ENCODE measurements at regions not wholly inside any gene's neighbourhood (a gene's known extent, or its start where the extent isn't known, plus 50 kb on each side); places are given as distances from the start of the nearest gene placed in this dataset.

GRCh38 chr2:37425408-37425807, 81.0 kb downstream of the QPCT start:
- ATAC-seq (ENCODE audit: low read depth), result no peak
- Mint-ChIP-seq H3K9me3 (peaks cover 3% of the 10 kb centered on the region), H3K36me3 (no peaks in the 10 kb centered on the region), H3K27me3 (no peaks in the 10 kb centered on the region), H3K4me1 (no peaks in the 10 kb centered on the region), H3K4me3 (no peak overlapping the region), H3K27ac (peak overlapping the region; percentile 11)
- DNase-seq (ENCODE audit: low spot score in 2 of 2), result no peak

- no peaks in the 10 kb centered on the region for H3K4me1 Mint-ChIP-seq
- H3K27ac Mint-ChIP-seq, result no peak overlapping the region
- ATAC-seq (ENCODE audit: low read depth) (no peak), DNase-seq (ENCODE audit: low spot score in 2 of 2) (no peak)
- H3K27me3 Mint-ChIP-seq, result no peaks in the 10 kb centered on the region
- no peaks in the 10 kb centered on the region for H3K36me3 Mint-ChIP-seq
- H3K9me3 Mint-ChIP-seq, result peaks cover 3% of the 10 kb centered on the region
- H3K4me3 Mint-ChIP-seq, result no peak overlapping the region
Observed at GRCh38 chr2:37427241-37427640, 82.8 kb downstream of the QPCT start.

DNA sequence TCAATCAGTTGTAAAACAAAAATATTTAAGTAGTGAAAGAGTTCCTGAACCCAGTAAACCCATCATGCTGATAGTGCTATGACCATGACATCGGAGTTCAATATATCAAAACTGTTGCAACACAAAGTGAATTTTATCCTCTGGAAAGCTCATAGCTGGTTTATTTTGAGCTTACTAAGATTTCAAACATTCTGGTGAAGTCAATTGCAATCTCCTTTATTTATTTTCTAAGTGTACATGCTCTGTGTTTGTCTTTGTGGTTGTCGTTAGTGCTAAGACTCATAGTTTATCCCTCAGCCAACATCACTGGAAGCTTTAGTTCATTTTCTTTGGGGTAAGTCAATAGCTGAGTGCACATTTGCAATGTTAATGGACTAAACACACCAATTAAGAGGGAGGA, 91.9 kb downstream of the QPCT start:
- Mint-ChIP-seq H3K9me3 (peaks cover 3% of the 10 kb centered on the region), H3K36me3 (no peaks in the 10 kb centered on the region), H3K27ac (no peak overlapping the region), H3K27me3 (peaks cover 3% of the 10 kb centered on the region), H3K4me1 (no peaks in the 10 kb centered on the region), H3K4me3 (no peak overlapping the region)
- DNase-seq (ENCODE audit: low spot score in 2 of 2) (no peak), ATAC-seq (ENCODE audit: low read depth) (no peak)

- H3K9me3 Mint-ChIP-seq, result peaks cover under 1% of the 10 kb centered on the region
- peaks cover 3% of the 10 kb centered on the region for H3K27me3 Mint-ChIP-seq
- no peaks in the 10 kb centered on the region for H3K36me3 Mint-ChIP-seq
- H3K4me1 Mint-ChIP-seq, result no peaks in the 10 kb centered on the region
- no peak for DNase-seq (ENCODE audit: low spot score in 2 of 2)
- no peak overlapping the region for H3K4me3 Mint-ChIP-seq
- H3K27ac Mint-ChIP-seq, result no peak overlapping the region
- no peak for ATAC-seq (ENCODE audit: low read depth)
Observed at GRCh38 chr2:37439131-37439642, 94.8 kb downstream of the QPCT start.

GRCh38 chr2:37441055-37441454, 96.6 kb downstream of the QPCT start:
- Mint-ChIP-seq H3K27ac (no peak overlapping the region), H3K36me3 (no peaks in the 10 kb centered on the region), H3K9me3 (no peaks in the 10 kb centered on the region), H3K27me3 (peaks cover 1% of the 10 kb centered on the region), H3K4me3 (no peak overlapping the region), H3K4me1 (no peaks in the 10 kb centered on the region)
- no peak for ATAC-seq (ENCODE audit: low read depth)
- DNase-seq (ENCODE audit: low spot score in 2 of 2), result no peak

GRCh38 chr2:37443082-37443481, 98.7 kb downstream of the QPCT start:
- Mint-ChIP-seq H3K4me3 (no peak overlapping the region), H3K4me1 (no peaks in the 10 kb centered on the region), H3K27me3 (peaks cover 3% of the 10 kb centered on the region), H3K36me3 (no peaks in the 10 kb centered on the region), H3K27ac (no peak overlapping the region), H3K9me3 (no peaks in the 10 kb centered on the region)
- DNase-seq (ENCODE audit: low spot score in 2 of 2), result no peak
- ATAC-seq (ENCODE audit: low read depth), result no peak

GRCh38 chr2:37447446-37447845, 103.0 kb downstream of the QPCT start:
- no peak for ATAC-seq (ENCODE audit: low read depth)
- no peak overlapping the region for H3K27ac Mint-ChIP-seq
- H3K36me3 Mint-ChIP-seq, result no peaks in the 10 kb centered on the region
- H3K27me3 Mint-ChIP-seq, result peaks cover 3% of the 10 kb centered on the region
- no peaks in the 10 kb centered on the region for H3K9me3 Mint-ChIP-seq
- DNase-seq (ENCODE audit: low spot score in 2 of 2), result no peak
- H3K4me3 Mint-ChIP-seq, result no peak overlapping the region
- H3K4me1 Mint-ChIP-seq, result no peaks in the 10 kb centered on the region

DNA sequence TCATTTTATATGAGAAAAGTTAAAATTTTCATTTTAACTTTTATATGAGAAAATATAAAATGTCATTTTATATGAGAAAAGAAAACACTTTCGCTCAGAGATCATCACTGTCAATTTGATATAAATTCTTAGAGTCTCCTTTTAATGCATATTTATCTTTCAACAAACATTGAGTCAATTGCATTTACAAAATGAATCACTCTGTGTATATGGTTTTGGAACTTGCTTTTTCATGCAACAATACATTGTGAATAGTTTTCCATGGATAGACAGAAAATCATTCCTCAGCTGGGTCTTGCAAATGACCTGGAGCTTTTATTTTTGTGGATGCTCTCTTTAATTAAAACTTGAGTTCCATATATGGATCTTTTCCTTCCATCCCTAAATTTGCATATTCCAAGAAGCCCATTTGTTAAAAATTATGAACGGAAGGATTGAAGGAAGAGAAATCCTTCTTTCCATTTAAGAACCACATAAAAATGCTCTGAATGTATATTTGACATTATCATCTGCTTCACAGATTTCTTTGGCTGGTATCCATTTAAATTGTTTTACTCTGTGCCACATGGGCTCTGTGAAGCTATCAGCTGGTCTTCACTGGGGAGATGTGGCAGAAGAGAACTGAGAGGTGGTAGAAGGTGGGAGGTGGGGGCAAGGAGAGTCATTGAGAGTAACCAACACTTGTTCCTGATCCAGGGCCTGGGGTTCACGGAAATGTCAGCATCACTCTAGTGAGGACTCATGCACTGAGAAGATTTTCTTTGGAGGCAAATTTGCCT, 104.1 kb downstream of the QPCT start:
- H3K27ac Mint-ChIP-seq, result no peak overlapping the region
- H3K9me3 Mint-ChIP-seq, result no peaks in the 10 kb centered on the region
- no peak for ATAC-seq (ENCODE audit: low read depth)
- peaks cover 5% of the 10 kb centered on the region for H3K27me3 Mint-ChIP-seq
- no peak for DNase-seq (ENCODE audit: low spot score in 2 of 2)
- H3K4me3 Mint-ChIP-seq, result no peak overlapping the region
- H3K36me3 Mint-ChIP-seq, result peaks cover 2% of the 10 kb centered on the region
- H3K4me1 Mint-ChIP-seq, result peaks cover 3% of the 10 kb centered on the region

GRCh38 chr2:37449761-37450296, 105.4 kb downstream of the QPCT start:
- Mint-ChIP-seq H3K4me3 (no peak overlapping the region), H3K9me3 (no peaks in the 10 kb centered on the region), H3K36me3 (peaks cover 2% of the 10 kb centered on the region), H3K27me3 (peaks cover 5% of the 10 kb centered on the region), H3K27ac (no peak overlapping the region), H3K4me1 (peaks cover 3% of the 10 kb centered on the region)
- ATAC-seq (ENCODE audit: low read depth) (no peak), DNase-seq (ENCODE audit: low spot score in 2 of 2) (no peak)

GRCh38 chr2:37453027-37453426, 108.6 kb downstream of the QPCT start:
- peaks cover 9% of the 10 kb centered on the region for H3K4me1 Mint-ChIP-seq
- ATAC-seq (ENCODE audit: low read depth) (no peak), DNase-seq (ENCODE audit: low spot score in 2 of 2) (no peak)
- no peak overlapping the region for H3K27ac Mint-ChIP-seq
- H3K36me3 Mint-ChIP-seq, result peaks cover 2% of the 10 kb centered on the region
- no peak overlapping the region for H3K4me3 Mint-ChIP-seq
- H3K9me3 Mint-ChIP-seq, result no peaks in the 10 kb centered on the region
- H3K27me3 Mint-ChIP-seq, result peaks cover 2% of the 10 kb centered on the region

GRCh38 chr2:37454851-37455762, 110.7 kb downstream of the QPCT start:
- Mint-ChIP-seq H3K27ac (no peak overlapping the region), H3K4me1 (peaks cover 9% of the 10 kb centered on the region), H3K36me3 (peaks cover 2% of the 10 kb centered on the region), H3K27me3 (peaks cover 2% of the 10 kb centered on the region), H3K4me3 (no peak overlapping the region), H3K9me3 (no peaks in the 10 kb centered on the region)
- DNase-seq (ENCODE audit: low spot score in 2 of 2) (no peak), ATAC-seq (ENCODE audit: low read depth) (no peak)

- H3K27me3 Mint-ChIP-seq, result peaks cover 2% of the 10 kb centered on the region
- no peak overlapping the region for H3K27ac Mint-ChIP-seq
- H3K9me3 Mint-ChIP-seq, result peaks cover 2% of the 10 kb centered on the region
- no peak for DNase-seq (ENCODE audit: low spot score in 2 of 2)
- H3K4me1 Mint-ChIP-seq, result peaks cover 9% of the 10 kb centered on the region
- no peak for ATAC-seq (ENCODE audit: low read depth)
- no peak overlapping the region for H3K4me3 Mint-ChIP-seq
- H3K36me3 Mint-ChIP-seq, result peaks cover 2% of the 10 kb centered on the region
Observed at GRCh38 chr2:37456479-37456878, 112.0 kb downstream of the QPCT start.

DNA sequence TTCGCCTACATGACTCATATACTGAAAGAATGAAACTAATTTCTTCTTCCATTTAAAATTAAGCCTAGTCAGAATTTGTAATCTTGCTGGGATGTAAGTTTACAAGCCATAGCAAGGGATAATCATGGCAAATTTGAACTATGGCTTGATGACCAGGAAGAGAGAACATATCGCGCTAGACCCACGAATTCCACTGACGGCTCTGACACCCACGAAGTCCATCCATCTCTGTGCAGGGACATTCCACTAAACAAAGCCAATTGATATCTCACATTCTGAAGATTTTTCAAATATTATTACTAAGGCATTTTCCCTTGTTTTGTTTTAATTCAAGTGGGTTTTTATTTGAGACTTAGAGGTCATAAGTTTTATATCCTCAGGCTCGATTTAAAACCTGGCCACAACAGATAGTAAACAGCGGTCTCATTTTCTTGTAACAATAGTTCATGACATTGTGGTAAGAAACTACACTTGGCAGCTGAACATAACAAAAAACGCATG, 113.0 kb downstream of the QPCT start:
- H3K4me3 Mint-ChIP-seq, result no peak overlapping the region
- H3K36me3 Mint-ChIP-seq, result peaks cover 2% of the 10 kb centered on the region
- H3K4me1 Mint-ChIP-seq, result peaks cover 9% of the 10 kb centered on the region
- peaks cover 3% of the 10 kb centered on the region for H3K9me3 Mint-ChIP-seq
- H3K27me3 Mint-ChIP-seq, result peaks cover 2% of the 10 kb centered on the region
- DNase-seq (ENCODE audit: low spot score in 2 of 2) (no peak), ATAC-seq (ENCODE audit: low read depth) (no peak)
- no peak overlapping the region for H3K27ac Mint-ChIP-seq

- H3K27me3 Mint-ChIP-seq, result peaks cover under 1% of the 10 kb centered on the region
- H3K9me3 Mint-ChIP-seq, result peaks cover 3% of the 10 kb centered on the region
- ATAC-seq (ENCODE audit: low read depth) (no peak), DNase-seq (ENCODE audit: low spot score in 2 of 2) (no peak)
- H3K27ac Mint-ChIP-seq, result no peak overlapping the region
- no peak overlapping the region for H3K4me3 Mint-ChIP-seq
- peaks cover 7% of the 10 kb centered on the region for H3K4me1 Mint-ChIP-seq
- H3K36me3 Mint-ChIP-seq, result peaks cover under 1% of the 10 kb centered on the region
Observed at GRCh38 chr2:37458133-37458532, 113.7 kb downstream of the QPCT start.
